Calu3 (cell line): ENCODE measurements at regions not wholly inside any gene's neighbourhood (a gene's known extent, or its start where the extent isn't known, plus 50 kb on each side); places are given as distances from the start of the nearest gene placed in this dataset.

ENCODE experiments used
- BruUV-seq: library from RNA; stranded (reverse); fragments of 400-500 nt; replicated peaks from 2 replicates; lab custom pipeline; 2021; lab: Mats Ljungman, UMichigan
- CTCF ChIA-PET: fragments of 300-600 bp; sonication (Branson Sonifier 250); formaldehyde crosslinking; loops from one replicate; lab custom pipeline; 2022; ENCODE audit warnings: antibody characterized with exemption; lab: Charles Lee
- DNase-seq: peaks from one replicate; pipeline ENCODE4 v3.0.0; 2022
- H3K27ac Mint-ChIP-seq: one replicate; pipeline ENCODE4 v1.8.0; 2022; ENCODE audit warnings: mixed read lengths; ENCODE audit not compliant: unreplicated experiment
- H3K27me3 Mint-ChIP-seq: one replicate; pipeline ENCODE4 v1.8.0; 2022; ENCODE audit warnings: mixed read lengths; ENCODE audit not compliant: unreplicated experiment
- H3K36me3 Mint-ChIP-seq: one replicate; pipeline ENCODE4 v1.8.0; 2022; ENCODE audit warnings: mild to moderate bottlenecking, moderate library complexity, mixed read lengths; ENCODE audit not compliant: insufficient read depth, unreplicated experiment
- H3K4me1 Mint-ChIP-seq: one replicate; pipeline ENCODE4 v1.8.0; 2022; ENCODE audit warnings: mild to moderate bottlenecking, low read depth, mixed read lengths; ENCODE audit not compliant: unreplicated experiment
- H3K4me3 Mint-ChIP-seq: one replicate; pipeline ENCODE4 v1.8.0; 2022; ENCODE audit warnings: mild to moderate bottlenecking, low read depth, moderate library complexity, mixed read lengths; ENCODE audit not compliant: unreplicated experiment
- H3K9me3 Mint-ChIP-seq: one replicate; pipeline ENCODE4 v1.8.0; 2022; ENCODE audit warnings: low read depth, mixed read lengths; ENCODE audit not compliant: unreplicated experiment
- CTCF ChIP-seq: fragments of 200-600 bp; IDR thresholded peaks from one replicate; pipeline ENCODE4 v1.8.0; 2022; ENCODE audit warnings: antibody characterized with exemption; ENCODE audit not compliant: unreplicated experiment
- intact Hi-C: fragments of 100-400 bp; cut with micrococcal nuclease; formaldehyde crosslinking; loops from one replicate; pipeline ENCODE4 v1.10.0; 2022; ENCODE audit not compliant: unreplicated experiment

GRCh38 chr13:53878861-53879260 lies 850.2 kb downstream of the OLFM4 start:
- Mint-ChIP-seq H3K4me1 (no peaks in the 10 kb centered on the region), H3K27ac (no peak overlapping the region), H3K9me3 (peaks cover 7% of the 10 kb centered on the region), H3K36me3 (no peaks in the 10 kb centered on the region), H3K4me3 (no peak overlapping the region), H3K27me3 (no peaks in the 10 kb centered on the region)
- intact Hi-C loops, result no loop called here
- no TSS peak for BruUV-seq
- no peak for DNase-seq
- CTCF ChIA-PET, result no interaction called here
- no peak for TF ChIP-seq CTCF

GRCh38 chr13:53885997-53886396 lies 857.4 kb downstream of the OLFM4 start:
- H3K36me3 Mint-ChIP-seq, result no peaks in the 10 kb centered on the region
- no peak for TF ChIP-seq CTCF
- no peak for DNase-seq
- CTCF ChIA-PET, result no interaction called here
- H3K27me3 Mint-ChIP-seq, result no peaks in the 10 kb centered on the region
- H3K4me3 Mint-ChIP-seq, result no peak overlapping the region
- no TSS peak for BruUV-seq
- H3K4me1 Mint-ChIP-seq, result no peaks in the 10 kb centered on the region
- intact Hi-C loops, result no loop called here
- no peak overlapping the region for H3K27ac Mint-ChIP-seq
- peaks cover 12% of the 10 kb centered on the region for H3K9me3 Mint-ChIP-seq

GRCh38 chr13:53890696-53891095 lies 862.1 kb downstream of the OLFM4 start:
- no peak for TF ChIP-seq CTCF
- Mint-ChIP-seq H3K9me3 (peaks cover 11% of the 10 kb centered on the region), H3K27me3 (no peaks in the 10 kb centered on the region), H3K36me3 (no peaks in the 10 kb centered on the region), H3K4me1 (no peaks in the 10 kb centered on the region), H3K27ac (no peak overlapping the region), H3K4me3 (no peak overlapping the region)
- intact Hi-C loops, result no loop called here
- DNase-seq, result no peak
- CTCF ChIA-PET, result no interaction called here
- no TSS peak for BruUV-seq

- H3K4me3 Mint-ChIP-seq, result no peak overlapping the region
- no TSS peak for BruUV-seq
- H3K9me3 Mint-ChIP-seq, result peaks cover 13% of the 10 kb centered on the region
- intact Hi-C loops, result no loop called here
- H3K27me3 Mint-ChIP-seq, result no peaks in the 10 kb centered on the region
- CTCF ChIA-PET, result no interaction called here
- H3K27ac Mint-ChIP-seq, result no peak overlapping the region
- DNase-seq, result no peak
- H3K4me1 Mint-ChIP-seq, result no peaks in the 10 kb centered on the region
- TF ChIP-seq CTCF, result no peak
- H3K36me3 Mint-ChIP-seq, result no peaks in the 10 kb centered on the region
These were observed 873.0 kb downstream of the OLFM4 start for GRCh38 chr13:53901593-53901992.
